Esophagus muscularis mucosa (tissue), 4 donors: ENCODE measurements at regions not wholly inside any gene's neighbourhood (a gene's known extent, or its start where the extent isn't known, plus 50 kb on each side); places are given as distances from the start of the nearest gene placed in this dataset.

Experiments used
- CTCF ChIP-seq, 3 experiments: fragments of 200-600 bp in 2 of 3; fragments of 450-650 bp in 1 of 3; sonication (generic) in 2 of 3; IDR thresholded peaks; one replicate each; pipeline ENCODE4 v1.5.1; 2017 to 2019; ENCODE audit warnings: antibody characterized with exemption in 3 of 3, mild to moderate bottlenecking in 2 of 3, moderate library complexity in 1 of 3
- EP300 ChIP-seq: sonication (generic); formaldehyde crosslinking; IDR thresholded peaks from one replicate; pipeline ENCODE4 v1.6.1; 2017; ENCODE audit warnings: antibody characterized with exemption
- POLR2A ChIP-seq: fragments of 450-650 bp; IDR thresholded peaks from one replicate; pipeline ENCODE4 v1.6.1; 2017; ENCODE audit warnings: antibody characterized with exemption, moderate library complexity, mild to moderate bottlenecking, low read depth
- POLR2AphosphoS5 ChIP-seq, 2 donors: sonication (generic); formaldehyde crosslinking; IDR thresholded peaks; one replicate each; pipeline ENCODE4 v1.6.1; 2017; ENCODE audit warnings: antibody characterized with exemption in 2 of 2

DNA sequence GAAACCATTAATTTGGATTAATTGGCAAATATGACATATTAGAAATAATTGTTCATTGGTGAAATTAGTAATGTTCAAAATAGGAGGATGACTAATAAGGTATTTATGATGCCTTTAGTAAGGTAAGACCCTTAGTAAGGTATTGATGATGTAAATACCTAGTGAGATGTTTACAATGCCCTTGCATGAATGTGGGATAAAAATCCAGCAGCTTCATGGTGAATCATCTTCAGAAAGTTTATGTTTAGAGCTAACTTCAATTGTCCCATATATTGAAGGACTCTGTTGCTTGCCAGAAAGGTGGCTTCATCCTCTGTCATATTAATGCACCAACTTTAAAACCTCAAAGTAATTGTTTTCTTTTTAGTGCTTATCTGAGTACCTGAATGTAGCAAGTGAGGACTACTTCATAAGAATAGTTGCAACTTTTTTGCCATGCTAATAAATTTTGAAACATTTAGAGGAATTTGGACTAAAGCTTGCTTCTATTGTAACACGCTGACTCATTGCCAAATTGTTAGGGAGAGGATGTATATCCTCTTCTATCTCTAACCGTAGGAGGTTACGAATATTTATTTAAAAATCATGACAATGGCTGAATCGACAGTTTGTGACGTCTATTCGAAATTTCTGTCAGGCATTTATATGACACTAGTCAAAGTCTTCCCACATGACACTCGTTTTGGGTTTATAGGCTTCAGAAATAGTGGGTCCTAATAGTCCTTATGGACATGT is 174.1 kb upstream of the HS3ST1 start:
- TF ChIP-seq POLR2A (no peak), CTCF (IDR thresholded peaks at IDR 0.05) (no peak), POLR2AphosphoS5 (IDR thresholded peaks at IDR 0.05) (no peak), EP300 (no peak)
